Keratinocyte (primary cell): ENCODE measurements at regions not wholly inside any gene's neighbourhood (a gene's known extent, or its start where the extent isn't known, plus 50 kb on each side); places are given as distances from the start of the nearest gene placed in this dataset.
"Not testable (repeated sequence)": the region's sequence is repeated elsewhere in the genome, so short reads cannot be mapped to it uniquely, and the experiment has no call there.

Experiments used
- EZH2 ChIP-seq: IDR thresholded peaks from one replicate; pipeline ENCODE4 v1.6.1; 2012; ENCODE audit warnings: inconsistent platforms, mild to moderate bottlenecking, low read length, moderate library complexity
- TF ChIP-seq, protein P1 (sequence below), 3 experiments: IDR thresholded peaks in 1 of 3; conservative IDR thresholded peaks in 1 of 3; optimal IDR thresholded peaks in 1 of 3; 2 replicates in 2 of 3; 3 replicates in 1 of 3; pipeline versions ENCODE3 to v1.5.1; 2011; ENCODE audit warnings: low read length in 3 of 3, mild to moderate bottlenecking in 3 of 3, moderate library complexity in 2 of 3, control low read depth in 1 of 3, inconsistent platforms in 1 of 3; ENCODE audit not compliant: insufficient read depth in 2 of 3; ENCODE audit errors: extremely low read depth in 1 of 3

- TF ChIP-seq, protein P1, sequence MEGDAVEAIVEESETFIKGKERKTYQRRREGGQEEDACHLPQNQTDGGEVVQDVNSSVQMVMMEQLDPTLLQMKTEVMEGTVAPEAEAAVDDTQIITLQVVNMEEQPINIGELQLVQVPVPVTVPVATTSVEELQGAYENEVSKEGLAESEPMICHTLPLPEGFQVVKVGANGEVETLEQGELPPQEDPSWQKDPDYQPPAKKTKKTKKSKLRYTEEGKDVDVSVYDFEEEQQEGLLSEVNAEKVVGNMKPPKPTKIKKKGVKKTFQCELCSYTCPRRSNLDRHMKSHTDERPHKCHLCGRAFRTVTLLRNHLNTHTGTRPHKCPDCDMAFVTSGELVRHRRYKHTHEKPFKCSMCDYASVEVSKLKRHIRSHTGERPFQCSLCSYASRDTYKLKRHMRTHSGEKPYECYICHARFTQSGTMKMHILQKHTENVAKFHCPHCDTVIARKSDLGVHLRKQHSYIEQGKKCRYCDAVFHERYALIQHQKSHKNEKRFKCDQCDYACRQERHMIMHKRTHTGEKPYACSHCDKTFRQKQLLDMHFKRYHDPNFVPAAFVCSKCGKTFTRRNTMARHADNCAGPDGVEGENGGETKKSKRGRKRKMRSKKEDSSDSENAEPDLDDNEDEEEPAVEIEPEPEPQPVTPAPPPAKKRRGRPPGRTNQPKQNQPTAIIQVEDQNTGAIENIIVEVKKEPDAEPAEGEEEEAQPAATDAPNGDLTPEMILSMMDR (optimal IDR thresholded peaks at IDR 0.05 in 1 of 3, IDR thresholded peaks at IDR 0.05 in 1 of 3, conservative IDR thresholded peaks at IDR 0.05 in 1 of 3; ENCODE audit: extremely low read depth in 1 of 3, insufficient read depth in 2 of 3, low read length in 3 of 3), result not testable (repeated sequence)
- not testable (repeated sequence) for TF ChIP-seq EZH2
These were observed 328.8 kb downstream of the KLF12 start for GRCh38 chr13:73805326-73805958.
